ENCODE measurements at regions not wholly inside any gene's neighbourhood (a gene's known extent, or its start where the extent isn't known, plus 50 kb on each side); places are given as distances from the start of the nearest gene placed in this dataset.

DNA sequence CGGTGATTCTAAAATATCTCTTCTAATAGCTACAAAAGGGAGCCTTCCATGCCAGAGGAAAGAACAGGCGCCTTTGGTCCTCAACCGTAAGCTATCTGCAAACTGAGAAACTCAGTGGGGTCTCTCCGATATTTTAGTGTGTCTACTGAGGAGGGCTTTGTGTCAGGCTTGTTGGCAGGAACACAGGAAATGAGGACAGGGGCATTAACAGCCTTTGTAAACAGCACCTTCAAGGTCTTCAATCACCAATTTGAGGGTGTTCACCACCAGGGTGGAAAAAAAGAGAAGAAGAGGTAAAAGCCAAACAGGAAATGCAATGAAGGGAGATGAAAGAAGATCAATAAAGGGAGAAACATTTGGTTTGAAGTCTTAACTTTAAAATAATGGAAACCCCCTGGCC, 580.1 kb upstream of the SALL1 start:
- TF ChIP-seq, protein P1, sequence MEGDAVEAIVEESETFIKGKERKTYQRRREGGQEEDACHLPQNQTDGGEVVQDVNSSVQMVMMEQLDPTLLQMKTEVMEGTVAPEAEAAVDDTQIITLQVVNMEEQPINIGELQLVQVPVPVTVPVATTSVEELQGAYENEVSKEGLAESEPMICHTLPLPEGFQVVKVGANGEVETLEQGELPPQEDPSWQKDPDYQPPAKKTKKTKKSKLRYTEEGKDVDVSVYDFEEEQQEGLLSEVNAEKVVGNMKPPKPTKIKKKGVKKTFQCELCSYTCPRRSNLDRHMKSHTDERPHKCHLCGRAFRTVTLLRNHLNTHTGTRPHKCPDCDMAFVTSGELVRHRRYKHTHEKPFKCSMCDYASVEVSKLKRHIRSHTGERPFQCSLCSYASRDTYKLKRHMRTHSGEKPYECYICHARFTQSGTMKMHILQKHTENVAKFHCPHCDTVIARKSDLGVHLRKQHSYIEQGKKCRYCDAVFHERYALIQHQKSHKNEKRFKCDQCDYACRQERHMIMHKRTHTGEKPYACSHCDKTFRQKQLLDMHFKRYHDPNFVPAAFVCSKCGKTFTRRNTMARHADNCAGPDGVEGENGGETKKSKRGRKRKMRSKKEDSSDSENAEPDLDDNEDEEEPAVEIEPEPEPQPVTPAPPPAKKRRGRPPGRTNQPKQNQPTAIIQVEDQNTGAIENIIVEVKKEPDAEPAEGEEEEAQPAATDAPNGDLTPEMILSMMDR (IDR thresholded peaks at IDR 0.05): no peak
- TF ChIP-seq POLR2A (IDR thresholded peaks at IDR 0.05): no peak

Measured in uterus (tissue), 2 donors.